Calu3 (cell line): ENCODE measurements at regions not wholly inside any gene's neighbourhood (a gene's known extent, or its start where the extent isn't known, plus 50 kb on each side); places are given as distances from the start of the nearest gene placed in this dataset.
"Not testable (repeated sequence)": the region's sequence is repeated elsewhere in the genome, so short reads cannot be mapped to it uniquely, and the experiment has no call there.

ENCODE experiments used
- BruUV-seq: library from RNA; stranded (reverse); fragments of 400-500 nt; replicated peaks from 2 replicates; lab custom pipeline; 2021; lab: Mats Ljungman, UMichigan
- CTCF ChIA-PET: fragments of 300-600 bp; sonication (Branson Sonifier 250); formaldehyde crosslinking; loops from one replicate; lab custom pipeline; 2022; ENCODE audit warnings: antibody characterized with exemption; lab: Charles Lee
- DNase-seq: peaks from one replicate; pipeline ENCODE4 v3.0.0; 2022
- H3K27ac Mint-ChIP-seq: one replicate; pipeline ENCODE4 v1.8.0; 2022; ENCODE audit warnings: mixed read lengths; ENCODE audit not compliant: unreplicated experiment
- H3K27me3 Mint-ChIP-seq: one replicate; pipeline ENCODE4 v1.8.0; 2022; ENCODE audit warnings: mixed read lengths; ENCODE audit not compliant: unreplicated experiment
- H3K36me3 Mint-ChIP-seq: one replicate; pipeline ENCODE4 v1.8.0; 2022; ENCODE audit warnings: mild to moderate bottlenecking, moderate library complexity, mixed read lengths; ENCODE audit not compliant: insufficient read depth, unreplicated experiment
- H3K4me1 Mint-ChIP-seq: one replicate; pipeline ENCODE4 v1.8.0; 2022; ENCODE audit warnings: mild to moderate bottlenecking, low read depth, mixed read lengths; ENCODE audit not compliant: unreplicated experiment
- H3K4me3 Mint-ChIP-seq: one replicate; pipeline ENCODE4 v1.8.0; 2022; ENCODE audit warnings: mild to moderate bottlenecking, low read depth, moderate library complexity, mixed read lengths; ENCODE audit not compliant: unreplicated experiment
- H3K9me3 Mint-ChIP-seq: one replicate; pipeline ENCODE4 v1.8.0; 2022; ENCODE audit warnings: low read depth, mixed read lengths; ENCODE audit not compliant: unreplicated experiment
- intact Hi-C: fragments of 100-400 bp; cut with micrococcal nuclease; formaldehyde crosslinking; loops from one replicate; pipeline ENCODE4 v1.10.0; 2022; ENCODE audit not compliant: unreplicated experiment
- TF ChIP-seq, protein P1 (sequence below): fragments of 200-600 bp; IDR thresholded peaks from one replicate; pipeline ENCODE4 v1.8.0; 2022; ENCODE audit warnings: antibody characterized with exemption; ENCODE audit not compliant: unreplicated experiment

- H3K36me3 Mint-ChIP-seq: no peaks in the 10 kb centered on the region
- H3K27ac Mint-ChIP-seq: no peak overlapping the region
- H3K9me3 Mint-ChIP-seq: no peaks in the 10 kb centered on the region
- BruUV-seq: no TSS peak
- H3K4me3 Mint-ChIP-seq: no peak overlapping the region
- CTCF ChIA-PET: no interaction called here
- peaks cover 13% of the 10 kb centered on the region for H3K27me3 Mint-ChIP-seq
- peaks cover 38% of the 10 kb centered on the region for H3K4me1 Mint-ChIP-seq
- TF ChIP-seq, protein P1, sequence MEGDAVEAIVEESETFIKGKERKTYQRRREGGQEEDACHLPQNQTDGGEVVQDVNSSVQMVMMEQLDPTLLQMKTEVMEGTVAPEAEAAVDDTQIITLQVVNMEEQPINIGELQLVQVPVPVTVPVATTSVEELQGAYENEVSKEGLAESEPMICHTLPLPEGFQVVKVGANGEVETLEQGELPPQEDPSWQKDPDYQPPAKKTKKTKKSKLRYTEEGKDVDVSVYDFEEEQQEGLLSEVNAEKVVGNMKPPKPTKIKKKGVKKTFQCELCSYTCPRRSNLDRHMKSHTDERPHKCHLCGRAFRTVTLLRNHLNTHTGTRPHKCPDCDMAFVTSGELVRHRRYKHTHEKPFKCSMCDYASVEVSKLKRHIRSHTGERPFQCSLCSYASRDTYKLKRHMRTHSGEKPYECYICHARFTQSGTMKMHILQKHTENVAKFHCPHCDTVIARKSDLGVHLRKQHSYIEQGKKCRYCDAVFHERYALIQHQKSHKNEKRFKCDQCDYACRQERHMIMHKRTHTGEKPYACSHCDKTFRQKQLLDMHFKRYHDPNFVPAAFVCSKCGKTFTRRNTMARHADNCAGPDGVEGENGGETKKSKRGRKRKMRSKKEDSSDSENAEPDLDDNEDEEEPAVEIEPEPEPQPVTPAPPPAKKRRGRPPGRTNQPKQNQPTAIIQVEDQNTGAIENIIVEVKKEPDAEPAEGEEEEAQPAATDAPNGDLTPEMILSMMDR: no peak
- no peak for DNase-seq
- intact Hi-C loops: loop anchor here (10.0 kb wide), 1 partner anchor 83 kb away; no protein-coding TSS in a partner anchor
These were observed 104.6 kb downstream of the USP22 start for GRCh38 chr17:20938244-20938643.

DNA sequence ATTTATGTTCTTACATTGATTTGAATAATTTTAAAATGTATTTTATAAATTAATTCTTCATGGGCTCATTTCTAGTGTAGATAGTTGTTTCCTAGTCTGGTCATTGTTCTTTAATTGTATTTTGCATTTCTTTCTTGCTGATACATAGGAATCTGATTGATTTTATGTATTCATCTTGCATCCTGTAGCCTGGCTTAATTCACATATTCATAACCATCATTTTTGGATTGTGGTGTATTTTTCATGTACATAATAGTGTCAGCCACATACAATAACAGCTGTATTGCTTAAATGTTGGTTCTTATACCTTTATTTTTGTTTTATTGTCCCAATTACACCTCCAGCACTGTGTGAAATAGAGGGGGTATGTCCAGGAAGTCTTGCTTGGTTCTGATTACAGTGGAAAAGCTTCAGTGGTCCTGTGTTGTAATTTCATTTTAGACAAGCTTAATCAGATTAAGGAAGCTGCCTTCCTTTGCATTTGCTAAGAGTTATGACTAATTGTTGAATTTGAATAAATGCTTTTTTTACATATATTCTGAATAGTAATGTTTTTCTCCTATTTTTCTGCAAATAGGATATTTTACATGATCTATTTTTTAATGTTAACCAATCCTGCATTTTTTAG is 103.7 kb downstream of the USP22 start:
- DNase-seq: no peak
- no peaks in the 10 kb centered on the region for H3K9me3 Mint-ChIP-seq
- intact Hi-C loops: loop anchor here (10.0 kb wide), 1 partner anchor 84 kb away; no protein-coding TSS in a partner anchor
- peaks cover 37% of the 10 kb centered on the region for H3K4me1 Mint-ChIP-seq
- no peak overlapping the region for H3K4me3 Mint-ChIP-seq
- H3K27me3 Mint-ChIP-seq: peaks cover 13% of the 10 kb centered on the region
- TF ChIP-seq, protein P1: no peak
- no TSS peak for BruUV-seq
- no peaks in the 10 kb centered on the region for H3K36me3 Mint-ChIP-seq
- CTCF ChIA-PET: no interaction called here
- H3K27ac Mint-ChIP-seq: no peak overlapping the region

DNA sequence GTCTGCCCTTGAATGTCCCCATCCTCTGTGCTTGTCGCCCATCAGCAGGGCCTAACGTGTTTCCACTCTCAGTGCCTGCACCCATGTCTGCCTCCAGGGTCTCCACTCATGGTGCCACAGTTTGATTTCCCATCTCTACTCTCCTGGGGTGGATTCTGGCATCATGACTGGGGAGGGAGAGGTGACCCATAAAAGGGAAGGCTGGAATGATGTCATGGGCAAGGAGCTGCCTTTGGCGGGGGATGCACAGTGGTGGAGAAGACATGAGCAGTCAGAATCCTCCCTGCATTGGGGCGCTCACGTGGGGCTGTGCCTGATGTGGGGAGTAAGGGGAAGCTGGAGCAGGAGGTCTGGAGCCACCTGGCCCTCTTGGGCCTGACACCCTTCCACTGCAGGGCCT is 100.9 kb downstream of the USP22 start:
- BruUV-seq: no TSS peak
- Mint-ChIP-seq H3K27me3 (peaks cover 23% of the 10 kb centered on the region), H3K4me1 (peaks cover 13% of the 10 kb centered on the region), H3K36me3 (no peaks in the 10 kb centered on the region), H3K9me3 (no peaks in the 10 kb centered on the region), H3K4me3 (no peak overlapping the region), H3K27ac (no peak overlapping the region)
- CTCF ChIA-PET: interaction anchor here (1.3 kb wide), 1 partner anchor 51 kb away, joined by 3 read pairs; no protein-coding TSS in a partner anchor
- intact Hi-C loops: no loop called here
- no peak for DNase-seq
- TF ChIP-seq, protein P1: no peak

DNA sequence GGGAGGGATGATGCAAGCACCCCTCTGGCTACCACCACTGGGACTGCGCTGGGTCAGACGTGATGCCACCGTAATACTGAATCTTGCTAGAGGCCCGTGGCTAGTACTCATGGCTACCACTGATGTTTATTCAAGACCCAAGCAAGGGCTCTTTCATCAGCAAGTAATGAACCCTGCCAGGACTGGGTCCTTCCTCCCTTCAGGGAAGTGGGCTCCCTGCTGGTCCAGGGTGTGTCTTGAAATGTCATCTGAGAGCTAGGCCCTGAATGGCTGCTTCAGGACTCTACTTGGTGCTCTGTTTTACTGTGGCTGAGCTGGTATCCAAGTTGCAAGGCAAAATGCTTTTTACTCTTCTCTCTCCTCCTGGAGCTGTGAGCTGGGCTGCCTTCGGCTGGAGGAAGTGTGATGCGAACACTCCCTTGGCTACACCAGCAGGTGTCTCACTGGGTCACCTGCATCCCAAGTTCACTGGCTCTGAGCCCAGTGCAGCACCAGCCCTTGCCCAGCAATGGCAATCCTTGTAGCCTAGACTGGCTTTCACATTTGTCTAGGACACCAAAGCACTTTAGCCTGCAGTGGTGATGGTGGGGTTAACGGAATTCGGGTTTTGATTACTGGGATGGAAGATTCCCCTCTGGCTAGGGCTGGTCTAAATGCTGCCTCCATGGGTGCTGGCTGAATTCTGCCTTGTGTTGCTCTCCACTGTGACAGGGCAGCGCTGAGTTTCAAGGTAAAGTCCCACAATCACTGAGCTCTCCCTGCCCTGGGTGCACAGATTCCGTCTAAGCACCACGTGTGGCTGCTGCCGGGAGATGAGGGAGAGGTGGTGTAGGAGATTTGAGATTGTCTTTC is 98.6 kb downstream of the USP22 start:
- no peaks in the 10 kb centered on the region for H3K9me3 Mint-ChIP-seq
- peak; percentile 63 for DNase-seq
- no peak overlapping the region for H3K27ac Mint-ChIP-seq
- intact Hi-C loops: no loop called here
- no TSS peak for BruUV-seq
- H3K27me3 Mint-ChIP-seq: peaks cover 26% of the 10 kb centered on the region
- no peaks in the 10 kb centered on the region for H3K36me3 Mint-ChIP-seq
- H3K4me3 Mint-ChIP-seq: no peak overlapping the region
- CTCF ChIA-PET: interaction anchor here (1.0 kb wide), 1 partner anchor 49 kb away, joined by 4 read pairs; no protein-coding TSS in a partner anchor
- TF ChIP-seq, protein P1: peak; percentile 45
- H3K4me1 Mint-ChIP-seq: peaks cover 7% of the 10 kb centered on the region

GRCh38 chr17:20947708-20948107 is 95.1 kb downstream of the USP22 start:
- DNase-seq, H3K27ac Mint-ChIP-seq, BruUV-seq, H3K9me3 Mint-ChIP-seq, H3K4me3 Mint-ChIP-seq, H3K36me3 Mint-ChIP-seq, CTCF ChIA-PET, intact Hi-C loops: not testable (repeated sequence)
- Mint-ChIP-seq H3K27me3 (peaks cover 28% of the 10 kb centered on the region), H3K4me1 (peaks cover 11% of the 10 kb centered on the region)
